Heart left ventricle (tissue), 16 donors: ENCODE measurements at regions not wholly inside any gene's neighbourhood (a gene's known extent, or its start where the extent isn't known, plus 50 kb on each side); places are given as distances from the start of the nearest gene placed in this dataset.

Source experiments
- ATAC-seq, 4 donors: fragments of 200-7000 bp; cut with Tn5 transposase; one replicate each; pipeline ENCODE4 v1.9.1; 2020 to 2022; ENCODE audit warnings: moderate library complexity in 4 of 4, mild to moderate bottlenecking in 3 of 4, moderate number of reproducible peaks in 1 of 4
- DNase-seq, 5 donors: peaks; one replicate each; pipeline ENCODE4 v3.0.0-alpha.2; 2020
- H3K27ac ChIP-seq, 12 donors: fragments of 200-600 bp; sonication (generic) in 4 of 12; one replicate each; pipeline versions ENCODE4 v1.5.0 to v1.8.0; 2016 to 2022; ENCODE audit warnings: mild to moderate bottlenecking in 2 of 12
- H3K27me3 ChIP-seq, 9 donors: fragments of 200-600 bp; sonication (generic) in 2 of 9; one replicate each; pipeline versions ENCODE4 v1.5.1 to v1.8.0; 2016 to 2022; ENCODE audit warnings: mild to moderate bottlenecking in 3 of 9
- H3K36me3 ChIP-seq, 9 donors: fragments of 200-600 bp; sonication (generic) in 2 of 9; one replicate each; pipeline versions ENCODE4 v1.5.0 to v1.8.0; 2018 to 2022; ENCODE audit warnings: mild to moderate bottlenecking in 2 of 9
- H3K4me1 ChIP-seq, 12 donors: fragments of 200-600 bp; sonication (generic) in 4 of 12; one replicate each; pipeline versions ENCODE4 v1.5.0 to v1.8.0; 2016 to 2022; ENCODE audit warnings: mild to moderate bottlenecking in 3 of 12
- H3K4me3 ChIP-seq, 12 donors: fragments of 200-600 bp; sonication (generic) in 4 of 12; one replicate each; pipeline versions ENCODE4 v1.5.0 to v1.8.0; 2017 to 2022; ENCODE audit warnings: mild to moderate bottlenecking in 9 of 12, moderate library complexity in 4 of 12
- H3K9me3 ChIP-seq, 12 donors: fragments of 200-600 bp; sonication (generic) in 4 of 12; one replicate each; pipeline versions ENCODE4 v1.5.0 to v1.8.0; 2016 to 2022; ENCODE audit warnings: mild to moderate bottlenecking in 1 of 12
- CTCF ChIP-seq, 12 donors: fragments of 200-600 bp; sonication (generic) in 4 of 12; IDR thresholded peaks; one replicate each; pipeline versions ENCODE4 v1.5.0 to v1.8.0; 2018 to 2022; ENCODE audit warnings: antibody characterized with exemption in 12 of 12, mild to moderate bottlenecking in 5 of 12
- POLR2A ChIP-seq, 2 donors: fragments of 450-650 bp; IDR thresholded peaks; one replicate each; pipeline ENCODE4 v1.6.1; 2017; ENCODE audit warnings: antibody characterized with exemption in 2 of 2, mild to moderate bottlenecking in 2 of 2, moderate library complexity in 2 of 2
- WGBS, 4 donors: extraction: QIAGEN DNeasy Blood & Tissue Kit in 2 of 4; methylation state at CpG; one replicate each; pipeline versions ENCODE4 v1.1.5 to v1.1.7; 2013 to 2018; 5-methylcytosine and 5-hydroxymethylcytosine counted together
- intact Hi-C, 10 donors: fragments of 100-400 bp; cut with DNase I; formaldehyde crosslinking; loops; one replicate each; pipeline versions ENCODE4 v1.11.1 to v1.14.2; 2022
- donor health status: ischemic (EF 13 %, LVEDD 7.1; RV severe dilation, severe dysfunction).
- donor health status: healthy with polysubstance abuse.
- donor health status: DM: no; HTN: yes; CAD: no.
- donor health status: DM: no; HTN: no; CAD: no.
- donor health status: ischemic (EF 25% LVEDD 6.9; RV normal size, moderate dysfunction).
- donor health status: ischemic (EF 25% LVEDD 5.7; RV mildly dilated, moderate dysfunction).
- donor health status: healthy.
- donor health status: DM: yes; HTN: yes; CAD: no.
- donor health status: ischemic (EF 35%, LVEDD 5.7; RV mildly dilated, moderate dysfunction).
- donor health status: nonischemic (EF 11% LVEDD 7.7; RV severe dilation, severe dysfunction).
- donor health status: DM: yes; HTN: yes; CAD: no.
- donor health status: PGD.
- donor health status: ischemic (EF 29% LVEDD 5.4; RV normal size, mild dysfunction).
- donor health status: nonischemic (EF 23%, LVEDD 6.1; RV moderate dilation, normal function).

DNA sequence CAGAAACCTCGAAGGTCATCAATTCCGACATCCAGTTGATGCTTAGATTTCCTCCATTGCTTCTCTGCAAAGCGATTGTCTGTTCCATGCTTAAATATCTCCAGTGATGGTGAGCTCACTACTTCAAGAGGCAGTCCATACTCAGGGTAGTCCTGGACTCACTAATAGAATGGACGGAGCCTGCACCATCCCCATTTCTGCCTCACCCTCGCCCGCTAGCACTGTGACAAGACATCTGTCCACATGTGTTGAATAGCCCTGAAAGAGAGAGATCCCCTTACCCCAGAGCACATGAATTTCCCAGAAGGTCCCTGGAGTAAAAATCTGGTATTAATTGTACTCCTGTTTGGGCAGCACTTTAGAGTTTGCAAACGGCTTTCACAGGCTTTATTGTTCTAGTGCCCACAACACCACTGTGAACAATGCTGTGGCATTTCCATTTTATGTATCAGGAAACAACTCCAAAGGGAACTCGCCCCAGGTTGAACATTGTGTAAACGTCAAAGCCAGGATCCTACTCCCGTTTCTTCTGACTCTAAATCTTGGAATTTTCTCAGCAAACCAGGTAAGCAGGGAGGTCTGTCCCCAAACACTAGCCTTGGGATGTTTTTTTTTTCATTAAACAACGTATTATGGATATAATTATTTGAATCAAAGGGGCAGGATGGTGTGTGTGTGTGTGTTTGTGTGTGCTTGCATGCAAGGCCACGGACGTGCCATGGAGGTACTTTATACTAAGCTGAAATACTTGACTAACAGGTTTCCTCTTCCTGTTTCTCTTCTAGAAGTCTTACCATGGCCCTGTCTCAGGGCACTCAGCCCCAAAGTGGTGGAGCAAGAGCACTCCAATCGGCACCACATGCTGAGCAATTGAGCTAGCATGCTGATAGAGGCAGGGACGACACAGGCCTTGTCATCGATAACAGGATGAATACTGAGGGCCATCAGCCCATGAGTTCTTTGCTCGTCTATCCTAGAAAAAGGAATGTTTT, 198.3 kb downstream of the OPA1 start:
- no peaks in the 10 kb centered on the region for H3K9me3 ChIP-seq
- H3K27me3 ChIP-seq = peaks cover 0 to 48% (median 4%) of the 10 kb centered on the region in 9 donors
- H3K27ac ChIP-seq = no peak overlapping the region
- DNase-seq (no peak), ATAC-seq (no peak)
- WGBS, 4 donors = 88 to 91% (median 89%) methylated on average over 17 of the region's 17 CpGs
- no peaks in the 10 kb centered on the region for H3K36me3 ChIP-seq
- peaks cover 0 to 24% (median 10%) of the 10 kb centered on the region in 12 donors for H3K4me1 ChIP-seq
- H3K4me3 ChIP-seq = no peak overlapping the region
- intact Hi-C loops = no loop called here
- TF ChIP-seq POLR2A (IDR thresholded peaks at IDR 0.05) (no peak), CTCF (IDR thresholded peaks at IDR 0.05) (no peak)

DNA sequence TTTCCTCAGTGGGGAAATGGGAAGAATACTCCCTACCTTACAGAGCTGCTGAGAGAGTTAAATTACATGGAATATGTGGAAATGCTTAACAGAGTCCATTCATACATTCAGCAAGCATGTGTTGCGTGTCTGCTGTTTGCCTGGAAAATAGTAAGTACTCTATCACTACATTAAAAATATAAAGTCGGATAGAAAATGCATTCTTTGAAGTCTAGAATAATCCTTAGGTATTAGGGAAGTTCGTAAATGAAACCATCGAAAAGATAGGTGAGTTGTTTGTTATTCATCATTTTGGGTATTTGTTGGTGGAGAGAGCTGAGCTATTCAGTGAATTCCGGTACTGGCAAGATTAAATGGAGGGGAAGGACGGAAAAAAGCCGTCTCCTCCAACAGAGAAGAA, 200.1 kb downstream of the OPA1 start:
- Histone ChIP-seq H3K4me3 (no peak overlapping the region), H3K9me3 (no peaks in the 10 kb centered on the region), H3K27ac (no peak overlapping the region), H3K27me3 (peaks cover 0 to 39% (median 4%) of the 10 kb centered on the region in 9 donors), H3K36me3 (no peaks in the 10 kb centered on the region), H3K4me1 (peaks cover 0 to 21% (median 8%) of the 10 kb centered on the region in 12 donors)
- WGBS, 4 donors = 94 to 96% (median 96%) methylated on average over 7 of the region's 7 CpGs
- no peak for ATAC-seq
- no peak for TF ChIP-seq CTCF (IDR thresholded peaks at IDR 0.05)
- TF ChIP-seq POLR2A (IDR thresholded peaks at IDR 0.05) = no peak
- DNase-seq = no peak
- intact Hi-C loops = no loop called here

DNA sequence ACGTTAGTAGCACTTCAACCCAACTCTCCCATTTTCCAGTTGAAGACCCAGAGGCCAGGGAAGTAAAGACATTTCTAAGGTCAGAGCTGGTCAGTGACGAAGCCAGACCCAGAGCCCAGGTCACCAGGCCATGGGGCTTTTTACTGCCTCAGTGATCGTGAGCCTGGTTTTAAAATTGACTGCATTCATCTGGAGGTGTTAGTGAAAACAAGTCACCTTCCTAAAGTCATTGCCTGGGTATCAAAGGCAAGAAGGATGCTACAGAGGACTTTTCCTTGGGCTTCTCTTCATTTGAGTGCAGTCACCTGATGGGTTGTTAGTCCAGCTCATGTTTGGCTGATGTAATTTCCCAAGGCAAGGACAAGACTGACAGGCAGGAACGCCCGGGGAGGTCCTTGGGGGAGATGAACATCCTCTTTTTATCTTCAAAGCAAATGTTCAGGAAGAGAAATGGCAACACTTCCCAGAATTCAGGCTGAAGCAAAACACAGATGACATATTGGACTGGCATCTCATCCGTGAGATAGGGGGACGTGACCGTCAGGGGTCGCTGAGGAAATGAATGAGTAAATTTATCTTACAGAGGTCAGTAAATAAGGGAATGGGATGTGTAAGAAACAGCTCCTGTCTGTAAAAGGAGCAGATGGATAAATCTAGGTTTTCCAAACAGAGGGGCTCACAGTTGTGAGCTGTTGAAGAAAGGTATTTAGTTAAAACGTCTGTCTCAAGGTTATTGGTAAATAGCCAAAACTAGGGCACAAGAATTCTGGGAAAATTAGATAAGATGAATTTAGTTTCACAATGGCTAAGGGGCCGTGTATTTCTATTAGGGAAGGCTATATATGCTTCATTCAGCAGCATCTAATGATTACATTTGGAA, 201.2 kb downstream of the OPA1 start:
- intact Hi-C loops = no loop called here
- DNase-seq = no peak
- 40 to 50% (median 45%) methylated on average over 11 of the region's 11 CpGs for WGBS, 4 donors
- no peaks in the 10 kb centered on the region for H3K36me3 ChIP-seq
- peak in 3 of 4 donors; percentile 34 to 49 (median 48) for ATAC-seq
- H3K4me3 ChIP-seq = no peak overlapping the region
- H3K4me1 ChIP-seq = peaks cover 0 to 12% (median 5%) of the 10 kb centered on the region in 12 donors
- no peaks in the 10 kb centered on the region for H3K9me3 ChIP-seq
- peaks cover 0 to 39% (median 4%) of the 10 kb centered on the region in 9 donors for H3K27me3 ChIP-seq
- TF ChIP-seq POLR2A (IDR thresholded peaks at IDR 0.05) = no peak
- TF ChIP-seq CTCF (IDR thresholded peaks at IDR 0.05) = no peak
- H3K27ac ChIP-seq = no peak overlapping the region
